ENCODE measurements at regions not wholly inside any gene's neighbourhood (a gene's known extent, or its start where the extent isn't known, plus 50 kb on each side); places are given as distances from the start of the nearest gene placed in this dataset.
A peak's percentile ranks its signal among the peaks of the same experiment; 100 is the strongest.
"Not testable (repeated sequence)": the region's sequence is repeated elsewhere in the genome, so short reads cannot be mapped to it uniquely, and the experiment has no call there.

DNA sequence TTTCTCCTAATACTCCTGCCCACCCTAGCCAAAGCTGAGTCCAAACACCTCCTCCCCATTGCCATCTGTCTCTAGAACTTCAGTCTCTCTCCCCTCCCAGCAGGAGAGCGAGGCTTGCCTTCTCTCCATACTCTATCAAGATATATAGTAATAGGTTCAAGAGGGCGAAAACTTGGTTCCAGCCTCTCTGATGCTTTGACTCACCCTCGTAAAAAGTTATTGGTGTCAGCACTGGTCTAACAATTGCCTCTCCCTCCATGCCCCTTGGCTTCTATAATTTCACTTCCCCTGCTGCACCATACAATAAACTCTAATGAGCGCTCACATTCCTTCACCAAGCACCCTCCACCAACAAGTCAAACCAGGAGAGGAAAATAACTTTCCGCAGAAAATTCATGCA, 797.3 kb downstream of the BCL11A start:
- no peak for DNase-seq

DNA sequence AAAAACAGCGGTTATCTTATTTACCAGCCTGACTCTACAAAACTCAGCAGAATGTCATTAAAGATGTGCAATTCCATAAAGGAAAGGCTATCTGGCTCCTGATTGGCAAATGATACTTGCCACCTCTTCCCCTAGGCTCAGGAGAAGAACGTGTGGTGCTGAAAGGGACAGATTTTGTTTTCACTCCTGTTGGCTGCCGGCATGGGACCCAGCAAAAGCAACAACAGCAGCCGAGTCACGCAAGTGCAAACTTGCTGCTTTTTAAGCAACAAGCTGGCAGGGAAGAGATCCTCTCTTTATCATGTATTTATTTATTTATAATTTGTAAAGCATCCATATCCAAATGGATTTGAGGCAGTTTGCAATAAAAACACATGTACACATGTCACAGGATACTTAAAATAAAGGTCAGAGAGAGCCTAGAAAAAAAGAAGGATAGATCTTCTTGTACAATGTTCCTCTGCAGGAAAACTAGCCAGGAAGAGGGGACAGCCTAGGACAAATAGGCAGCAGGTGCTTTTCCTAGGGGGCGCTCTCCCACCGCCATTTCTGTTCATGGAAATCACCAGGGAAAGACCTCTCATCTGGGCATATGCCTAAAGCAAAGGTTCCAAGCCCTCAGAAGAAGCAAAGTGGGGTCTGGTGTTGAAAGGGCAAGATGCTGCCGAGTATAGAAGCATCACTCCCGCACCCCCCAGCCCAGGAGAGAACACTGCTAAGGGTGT, 799.3 kb downstream of the BCL11A start:
- peak; percentile 14 for DNase-seq

DNA sequence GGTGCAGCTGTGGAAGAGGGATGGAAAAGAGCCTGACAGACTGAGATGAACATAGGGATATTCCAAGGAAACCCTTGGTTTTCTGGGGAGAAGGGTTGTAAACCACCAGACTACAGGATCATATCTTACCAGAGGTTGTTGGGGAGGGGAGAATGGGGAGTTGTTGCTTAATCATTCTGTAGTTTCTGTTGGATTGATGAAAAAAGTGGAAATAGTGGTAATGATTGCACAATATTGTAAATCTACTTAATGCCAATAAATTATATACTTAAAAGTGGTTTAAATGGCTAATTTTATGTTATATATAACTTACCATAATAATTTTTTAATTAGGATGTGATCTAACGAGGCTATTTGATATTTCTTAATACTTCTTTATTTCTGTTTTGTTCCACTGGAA, 800.9 kb downstream of the BCL11A start:
- DNase-seq: no peak

DNA sequence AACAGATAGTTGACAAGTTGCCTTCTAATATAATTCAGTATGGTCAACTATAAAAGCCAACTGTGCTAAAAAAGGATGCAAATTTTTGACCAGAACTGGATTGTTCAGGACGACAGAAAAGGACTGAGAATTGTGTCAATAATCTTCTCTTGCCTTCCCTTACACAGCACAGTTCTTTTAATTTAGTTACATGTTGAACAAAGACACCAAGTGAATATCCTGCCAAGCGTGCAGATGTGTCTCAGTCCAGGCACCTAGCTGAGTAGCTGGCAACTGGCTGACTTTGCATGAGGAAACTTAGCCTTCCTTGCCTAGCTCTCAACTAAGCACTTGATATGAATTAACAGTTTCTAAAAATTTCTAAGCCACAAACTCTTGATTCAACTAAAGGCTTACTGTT, 801.4 kb downstream of the BCL11A start:
- DNase-seq: peak; percentile 24

DNA sequence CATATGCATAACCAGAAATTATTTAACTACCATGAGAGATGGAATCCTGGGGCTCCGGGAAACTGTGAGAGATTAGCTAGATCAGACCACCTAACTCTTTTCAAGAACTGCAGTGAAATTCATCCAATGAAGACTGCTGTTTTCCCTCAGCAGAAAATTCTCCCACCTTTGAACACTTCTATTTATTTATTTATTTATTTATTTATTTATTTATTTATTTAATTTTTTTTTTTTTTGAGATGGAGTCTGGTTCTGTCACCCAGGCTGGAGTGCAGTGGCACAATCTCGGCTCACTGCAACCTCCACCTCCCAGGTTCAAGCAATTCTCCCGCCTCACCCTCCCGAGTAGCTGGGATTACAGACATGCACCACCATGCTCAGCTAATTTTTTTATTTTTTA, 802.2 kb downstream of the BCL11A start:
- not testable (repeated sequence) for DNase-seq

DNA sequence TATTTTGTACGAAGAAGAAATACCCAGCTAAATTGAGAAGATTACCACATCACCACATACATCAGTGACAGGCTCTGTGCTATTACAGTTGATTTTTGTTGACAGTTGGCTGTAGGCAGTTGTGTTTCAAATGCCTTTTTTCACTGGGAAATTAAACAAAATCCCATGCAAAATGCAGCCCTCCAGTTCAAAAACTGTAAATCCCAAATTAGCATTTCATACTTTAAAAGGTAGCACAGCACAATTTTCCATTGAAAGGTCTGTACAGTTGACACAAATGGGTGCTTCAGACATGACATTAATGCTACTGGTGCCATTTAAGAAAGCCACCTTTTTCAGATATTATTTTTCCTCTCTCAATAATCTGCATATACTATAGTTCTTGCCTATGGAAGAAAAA, 807.2 kb downstream of the BCL11A start:
- DNase-seq: no peak

DNA sequence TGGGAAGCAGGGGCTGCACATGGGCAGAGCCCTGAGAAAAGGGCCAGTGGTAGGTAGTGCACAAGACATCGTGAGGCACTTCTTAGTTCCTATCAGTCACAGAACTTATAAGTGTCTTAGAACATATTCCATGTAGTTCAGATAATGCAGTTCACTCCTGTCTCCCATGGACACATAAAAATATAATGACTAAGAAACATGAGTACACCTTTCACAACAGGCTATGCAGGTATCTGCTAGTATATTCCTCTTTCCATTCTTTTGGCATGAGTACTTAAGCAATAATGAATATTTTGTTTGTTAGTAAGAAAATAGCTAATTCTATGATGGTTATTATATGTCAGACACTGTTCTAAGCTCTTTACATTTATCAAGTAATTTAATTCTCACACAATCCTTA, 808.4 kb downstream of the BCL11A start:
- DNase-seq: no peak

DNA sequence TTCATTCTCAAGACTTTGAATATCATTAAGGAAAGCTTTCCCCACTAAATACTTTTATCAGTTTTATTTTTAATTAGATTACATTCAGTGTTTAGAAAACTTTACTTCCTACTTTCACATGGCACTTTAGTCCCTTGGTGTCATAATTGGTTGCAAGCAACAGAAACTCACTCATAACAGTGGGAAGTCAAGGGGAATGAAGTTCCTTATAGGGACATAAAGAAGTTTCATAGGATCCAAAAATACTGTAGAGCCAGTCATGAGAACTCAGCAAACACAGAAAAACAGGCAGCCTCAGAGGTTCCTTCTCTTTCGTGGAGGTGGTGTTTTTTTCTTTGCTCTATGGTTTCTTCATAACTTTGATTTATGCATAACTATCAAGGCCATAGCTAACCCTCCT, 809.0 kb downstream of the BCL11A start:
- no peak for DNase-seq

DNA sequence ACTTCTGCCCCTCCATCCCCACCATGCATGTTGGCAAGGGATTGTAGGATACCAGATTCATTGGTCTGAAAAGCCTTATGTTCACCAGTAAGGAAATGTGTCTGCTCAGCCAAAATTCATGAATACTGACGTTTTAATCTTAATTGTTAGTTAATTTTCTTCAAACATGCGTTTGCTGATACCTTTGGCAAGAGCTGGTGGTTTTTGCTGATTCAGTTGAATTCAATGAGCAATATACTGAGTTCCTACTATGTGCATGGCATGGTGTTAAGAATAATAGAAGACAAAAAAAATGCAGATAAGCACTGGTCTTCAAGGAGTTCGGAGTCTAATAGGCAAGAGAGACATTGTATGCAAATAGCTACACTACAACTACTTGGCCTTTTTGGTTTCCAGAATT, 811.6 kb downstream of the BCL11A start:
- DNase-seq: no peak

DNA sequence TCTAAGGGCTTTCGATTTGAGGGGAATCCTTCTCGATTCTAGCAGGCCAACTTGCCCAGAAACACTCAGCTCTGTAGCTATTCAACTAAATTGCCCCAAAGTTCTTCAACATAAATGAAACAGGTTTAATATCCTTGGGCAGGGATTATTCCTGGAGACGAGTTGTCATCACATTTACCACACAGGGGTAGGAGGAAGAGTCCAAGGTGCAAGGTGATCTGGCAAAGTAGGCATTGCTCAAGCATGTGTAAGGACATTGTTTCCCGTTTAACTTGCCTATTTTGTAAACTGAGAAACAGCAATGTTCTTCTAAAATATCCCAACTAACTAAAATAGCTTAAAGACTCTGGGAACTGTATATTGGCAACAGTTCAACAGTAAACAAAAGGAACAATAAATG, 814.3 kb downstream of the BCL11A start:
- no peak for DNase-seq

DNA sequence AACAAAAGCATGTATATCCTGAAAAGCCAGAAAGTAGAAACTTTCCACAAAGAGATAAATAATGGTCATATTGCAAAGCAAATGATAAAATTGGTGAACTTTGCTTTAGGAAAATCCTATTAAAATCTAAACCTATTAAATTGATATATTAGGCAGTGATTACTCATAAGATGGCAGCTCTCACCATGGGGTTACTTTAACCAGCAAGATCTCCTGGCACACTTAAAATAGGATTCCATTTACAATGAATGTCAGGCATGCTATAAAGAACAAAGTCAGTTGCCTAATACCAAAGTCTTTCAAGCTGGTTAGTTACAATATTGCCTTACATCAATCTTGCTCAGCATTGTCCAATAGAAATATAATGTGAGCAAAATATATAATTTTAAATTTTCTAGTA, 816.2 kb downstream of the BCL11A start:
- peak; percentile 21 for DNase-seq

DNA sequence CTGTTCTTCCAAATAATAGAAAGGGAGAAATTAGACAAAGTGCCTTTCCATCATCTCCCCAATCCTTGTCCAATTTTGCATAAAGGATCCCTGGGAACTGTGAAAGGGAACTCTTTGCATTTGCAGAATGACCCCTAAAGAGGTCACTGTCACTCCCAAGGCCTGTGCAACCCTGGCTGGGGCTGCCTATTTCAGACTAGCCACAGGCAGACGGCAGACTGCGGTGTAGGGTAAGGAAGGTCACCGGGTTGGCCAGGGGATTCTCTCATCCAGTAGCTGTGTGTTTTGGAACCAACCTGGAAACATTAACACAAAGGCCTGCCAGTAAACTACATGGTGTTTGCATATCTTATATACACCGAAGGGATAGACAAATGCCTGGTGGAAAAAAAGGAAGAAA, 818.7 kb downstream of the BCL11A start:
- no peak for DNase-seq

DNA sequence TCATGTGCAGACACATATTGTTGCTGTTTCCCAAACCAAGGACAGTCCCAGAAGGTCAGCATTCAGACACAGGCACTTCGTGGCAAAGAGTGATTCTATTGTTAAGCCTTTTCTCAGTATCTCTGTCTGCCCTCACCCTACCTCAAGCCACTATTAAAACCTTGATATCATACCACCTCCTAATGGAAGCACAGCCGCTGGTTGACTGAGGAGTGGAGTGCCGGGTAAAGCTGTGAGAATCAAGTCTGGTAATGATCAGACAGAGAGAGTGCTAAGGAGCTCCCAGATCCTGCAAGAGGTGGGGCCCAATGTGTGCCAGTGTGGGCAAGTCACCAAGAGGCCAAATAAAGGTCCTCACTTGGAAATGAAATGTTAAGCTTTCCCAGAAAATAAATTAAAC, 819.5 kb downstream of the BCL11A start:
- DNase-seq: no peak

DNA sequence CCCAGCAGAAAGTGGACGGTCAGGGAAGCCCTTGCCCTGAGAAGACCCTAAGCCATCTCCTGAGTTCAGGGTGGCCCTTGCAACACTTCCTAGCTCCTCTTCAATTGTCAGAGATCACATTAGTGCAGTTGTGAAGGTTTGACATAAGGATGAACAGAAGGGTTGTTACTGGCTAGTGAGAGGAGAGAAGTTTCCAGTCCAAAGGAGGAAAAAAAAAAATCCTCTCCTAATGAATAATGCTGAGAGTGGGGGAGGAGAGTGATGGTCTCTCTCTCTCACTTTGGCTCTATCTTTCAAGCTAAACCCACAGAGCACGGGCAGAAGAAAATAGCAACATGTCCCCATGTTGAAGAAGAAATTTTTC, 819.9 kb downstream of the BCL11A start:
- no peak for DNase-seq

DNA sequence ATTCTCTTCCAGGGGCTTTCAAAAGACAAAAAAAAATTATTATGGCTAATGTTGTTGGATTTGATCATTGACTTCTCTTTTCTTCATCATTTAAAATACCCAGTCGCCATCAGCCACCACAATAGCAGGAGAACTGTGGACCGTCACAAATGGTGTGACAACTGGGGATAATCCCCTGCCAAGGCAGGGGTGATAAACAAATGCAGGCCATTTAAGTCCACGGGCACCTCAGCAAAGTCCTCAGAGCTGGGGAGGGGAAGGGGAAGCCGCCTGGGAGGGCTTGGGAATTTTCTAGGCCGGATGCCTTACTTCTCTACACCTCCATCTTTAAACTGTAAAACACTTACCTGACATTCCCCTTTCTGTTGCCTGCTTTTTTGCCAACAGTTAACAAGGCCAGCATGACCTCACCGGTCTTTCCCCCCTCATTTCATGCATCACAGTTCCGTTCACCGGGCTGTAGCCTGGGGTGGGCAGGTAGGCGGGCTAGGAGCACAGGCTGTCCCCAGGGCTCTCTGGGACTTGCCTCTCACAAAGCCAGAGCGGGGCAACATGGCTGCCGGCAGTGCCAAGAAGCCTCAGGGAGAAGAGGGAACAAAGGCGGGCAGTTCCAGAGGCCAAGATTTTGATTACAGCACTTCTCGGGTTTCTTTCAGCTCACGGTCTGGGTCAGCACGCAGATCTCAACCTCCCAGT, 820.4 kb downstream of the BCL11A start:
- DNase-seq: no peak

DNA sequence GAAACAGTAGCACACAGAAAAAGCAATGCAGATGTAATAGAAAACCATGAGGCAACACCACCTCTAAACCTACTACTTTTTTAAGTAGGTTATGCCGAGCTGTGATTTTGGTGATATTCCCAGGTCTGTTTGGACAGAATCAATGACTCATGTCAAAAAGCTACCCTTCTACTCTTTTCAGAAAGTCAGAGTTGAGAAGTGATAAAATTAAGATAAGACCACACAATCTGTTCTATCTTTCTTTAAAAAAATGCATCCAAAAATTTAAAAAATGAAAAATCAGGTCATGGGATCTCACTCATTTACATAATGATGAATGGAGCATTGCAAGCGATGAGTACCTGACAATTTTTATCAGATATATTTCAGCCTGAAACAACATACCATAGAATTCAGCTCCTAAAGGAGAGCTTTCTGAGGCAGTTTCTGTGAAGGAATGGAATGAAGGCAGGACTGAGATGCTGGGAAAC, 826.3 kb downstream of the BCL11A start:
- DNase-seq: no peak

DNA sequence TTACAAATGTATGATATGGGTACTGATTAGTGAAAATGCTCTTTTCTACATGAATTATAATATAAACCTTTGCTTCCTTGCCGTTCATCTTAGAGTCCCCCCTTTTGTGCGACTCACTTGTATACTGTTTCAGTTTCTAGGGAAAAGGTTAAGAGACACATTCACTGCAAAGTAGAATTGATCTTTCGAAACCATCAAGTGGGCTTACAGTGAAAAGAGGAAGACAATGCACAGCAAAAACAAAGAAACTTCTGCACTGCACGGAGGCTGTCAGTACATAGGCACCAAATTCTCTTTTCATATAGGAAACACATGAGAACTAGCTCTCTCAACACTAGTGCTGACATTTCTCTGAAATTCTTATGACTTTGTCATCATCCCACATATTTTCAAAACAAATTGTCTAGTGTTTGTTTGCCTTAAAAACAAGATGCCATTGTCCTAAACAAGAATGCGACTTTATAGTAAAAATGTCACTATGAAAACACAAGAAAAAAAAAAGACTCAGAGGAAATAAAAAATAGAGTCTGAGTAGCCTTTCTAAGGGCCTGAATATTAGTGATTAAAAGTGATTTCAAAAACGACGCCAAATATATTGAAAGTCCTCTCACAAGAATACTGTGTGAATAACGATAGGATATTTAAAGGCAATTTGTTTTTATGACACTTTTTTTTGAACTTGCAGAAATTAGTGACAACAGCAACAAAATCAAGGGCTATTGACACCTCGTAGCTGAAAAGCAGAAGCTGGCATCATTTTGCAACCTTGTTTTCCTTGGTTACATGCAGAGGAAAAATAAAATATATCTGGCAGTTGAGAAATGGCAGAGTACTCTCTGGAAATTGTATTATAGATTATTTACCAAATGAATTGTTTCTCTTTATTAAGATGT, 827.0 kb downstream of the BCL11A start:
- DNase-seq: no peak

DNA sequence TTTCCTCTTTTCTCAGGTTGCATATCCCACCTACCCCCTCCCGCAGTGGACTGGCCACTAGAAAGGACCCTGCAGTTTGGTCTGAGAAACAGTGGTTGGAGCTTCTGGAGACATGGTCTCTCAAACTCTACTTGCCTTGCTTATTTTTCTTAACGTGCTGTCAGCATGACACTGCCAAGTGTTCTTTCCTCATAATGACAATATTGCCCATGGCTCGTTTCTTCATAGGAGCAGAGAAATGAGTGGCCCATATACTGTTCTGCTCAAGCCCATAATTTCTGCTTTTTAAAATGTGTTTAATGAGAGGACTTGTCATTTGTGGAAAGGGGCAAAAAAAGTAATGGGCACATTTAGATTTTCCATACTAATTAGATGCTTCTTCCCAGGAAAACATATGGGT, 828.7 kb downstream of the BCL11A start:
- no peak for DNase-seq

DNA sequence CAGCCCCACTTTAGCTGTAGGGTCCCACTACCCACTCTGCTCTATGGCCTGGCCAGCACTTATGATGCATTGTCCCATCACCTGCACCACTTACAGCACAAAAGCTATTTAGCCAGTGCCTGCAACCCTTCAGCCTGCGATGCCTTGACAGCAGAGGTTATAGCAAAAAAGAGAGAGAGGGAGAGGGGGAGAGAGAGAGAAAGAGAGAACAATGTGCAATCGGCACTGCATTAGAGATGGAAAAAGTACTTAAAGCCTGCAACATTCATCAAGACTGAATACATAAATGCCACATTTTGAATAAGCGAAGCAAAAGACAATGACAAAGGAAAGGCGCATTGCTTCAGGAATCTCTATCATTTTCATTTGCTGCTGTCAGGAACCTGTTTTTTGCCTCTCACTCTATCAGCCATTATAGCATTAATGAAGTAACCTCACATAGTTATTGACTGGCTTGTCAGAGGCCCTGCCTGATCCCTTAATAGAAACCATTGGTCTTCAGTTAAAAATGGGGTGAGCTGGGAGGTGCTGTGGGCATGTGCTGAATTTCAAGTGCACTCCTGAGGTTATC, 833.1 kb downstream of the BCL11A start:
- no peak for DNase-seq

DNA sequence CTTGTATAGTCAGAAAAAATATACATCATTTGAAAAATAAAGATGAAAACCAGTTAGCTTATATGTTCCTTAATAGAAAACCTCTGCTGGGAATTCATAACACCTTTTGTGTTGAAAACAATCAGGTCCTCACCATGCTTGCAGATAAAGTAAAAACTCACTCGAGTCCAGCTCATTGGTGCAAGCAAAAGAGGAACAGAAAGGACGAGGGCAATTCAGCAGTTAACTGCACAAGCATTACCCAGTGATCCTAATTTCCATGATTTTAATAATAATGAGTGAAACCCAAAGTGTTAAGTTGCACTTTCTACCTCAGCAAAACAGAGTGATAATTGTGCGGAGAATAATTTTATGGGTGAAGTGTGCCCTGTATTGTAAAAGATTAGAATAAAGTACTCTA, 839.9 kb downstream of the BCL11A start:
- DNase-seq: no peak

DNA sequence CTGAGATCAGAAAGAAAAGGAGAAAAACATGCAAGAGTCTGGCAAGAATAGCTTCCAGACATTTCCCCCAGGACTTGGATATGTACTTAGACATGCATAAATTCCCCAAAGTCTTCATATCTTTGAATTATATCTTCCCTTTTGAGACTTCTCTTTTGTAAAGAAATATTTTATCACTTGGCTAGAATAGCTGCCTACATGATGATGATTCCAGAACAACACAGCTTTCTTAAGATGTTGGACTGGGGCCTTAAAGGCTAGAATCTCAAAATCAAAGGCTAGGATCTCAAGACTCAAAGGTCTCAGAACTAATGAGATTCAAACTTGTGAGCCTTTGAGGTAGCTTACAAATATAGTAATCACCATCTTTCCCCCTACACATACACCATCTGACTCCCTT, 842.3 kb downstream of the BCL11A start:
- no peak for DNase-seq

DNA sequence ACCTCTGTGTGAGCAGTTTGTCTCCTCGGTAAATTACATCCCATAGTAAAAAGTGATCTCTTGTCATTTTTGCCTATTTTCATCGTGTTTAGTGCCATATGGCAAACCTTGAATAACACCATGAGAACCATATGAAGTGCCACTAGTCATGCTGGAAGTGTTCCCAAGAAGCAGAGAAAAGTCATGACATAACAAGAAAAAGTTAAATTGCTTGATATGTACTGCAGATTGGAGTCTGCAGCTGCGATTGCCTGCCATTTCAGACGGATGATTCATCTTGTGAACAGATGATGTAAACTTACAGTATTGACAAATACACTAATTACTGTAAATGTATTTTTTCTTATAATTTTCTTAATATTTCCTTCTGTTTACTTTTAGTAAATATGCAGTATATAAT, 846.7 kb downstream of the BCL11A start:
- peak; percentile 66 for DNase-seq

DNA sequence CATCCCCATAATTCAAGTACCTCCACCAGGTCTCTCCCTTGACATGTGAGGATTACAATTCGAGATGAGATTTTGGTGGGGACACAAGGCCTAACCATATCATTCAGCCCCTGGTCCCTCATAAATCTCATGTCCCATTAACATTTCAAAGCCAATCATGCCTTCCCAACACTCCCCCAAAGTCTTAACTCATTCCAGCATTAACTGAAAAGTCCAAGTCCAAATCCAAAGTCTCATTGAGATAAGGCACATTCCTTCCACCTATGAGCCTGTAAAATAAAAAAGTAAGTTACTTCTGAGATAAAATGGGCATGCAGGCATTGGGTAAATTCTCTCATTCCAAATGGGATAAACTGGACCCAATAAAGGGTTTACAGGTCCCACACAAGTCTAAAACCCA, 849.7 kb downstream of the BCL11A start:
- no peak for DNase-seq

DNA sequence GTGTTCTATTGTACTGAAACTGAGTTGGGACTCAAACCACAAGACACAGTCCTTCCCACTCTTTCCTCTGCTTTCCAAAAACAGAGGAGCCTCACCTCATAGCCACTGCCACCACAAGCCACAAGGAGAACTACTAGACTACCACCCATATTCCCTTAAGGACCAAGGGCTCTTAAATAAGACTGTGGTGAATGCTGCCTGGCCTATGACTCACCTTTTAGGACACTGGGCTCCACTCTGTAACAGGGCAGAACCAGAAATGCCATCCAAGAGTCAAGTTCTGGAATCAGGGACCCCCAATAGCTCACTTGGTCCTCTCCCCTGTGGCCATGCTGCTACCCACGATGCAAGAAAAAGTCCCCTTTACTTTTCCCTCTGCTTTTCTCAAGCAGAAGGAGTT, 851.4 kb downstream of the BCL11A start:
- DNase-seq: no peak
